OCI-LY1 (cell line): ENCODE measurements at regions not wholly inside any gene's neighbourhood (a gene's known extent, or its start where the extent isn't known, plus 50 kb on each side); places are given as distances from the start of the nearest gene placed in this dataset.

ENCODE experiments used
- H2AFZ ChIP-seq: fragments of 200-600 bp; sonication (generic), shearing (Covaris generic); 2 replicates; pipeline ENCODE4 v1.6.0; 2014; ENCODE audit warnings: antibody characterized with exemption, mild to moderate bottlenecking, low read length
- H3F3A ChIP-seq: fragments of 200-600 bp; sonication (generic), shearing (Covaris generic); 2 replicates; pipeline ENCODE4 v1.6.0; 2014; ENCODE audit warnings: mild to moderate bottlenecking, antibody characterized with exemption, low read length, moderate library complexity; ENCODE audit not compliant: insufficient read depth
- H3K27ac ChIP-seq: fragments of 200-600 bp; sonication (generic); 2 replicates; pipeline ENCODE4 v1.5.1; 2014; ENCODE audit warnings: low read length, mixed run types, mild to moderate bottlenecking, low read depth; ENCODE audit not compliant: poor library complexity, severe bottlenecking
- H3K27me3 ChIP-seq: fragments of 200-600 bp; sonication (generic); 2 replicates; pipeline ENCODE4 v1.6.0; 2014; ENCODE audit warnings: antibody characterized with exemption, mild to moderate bottlenecking, low read length, moderate library complexity; ENCODE audit not compliant: insufficient read depth
- H3K36me3 ChIP-seq: fragments of 200-600 bp; sonication (generic); 2 replicates; pipeline ENCODE4 v1.6.1; 2014; ENCODE audit warnings: mild to moderate bottlenecking, antibody characterized with exemption, low read length, moderate library complexity, mixed read lengths; ENCODE audit not compliant: insufficient read depth
- H3K4me1 ChIP-seq: fragments of 200-600 bp; sonication (generic); 2 replicates; pipeline ENCODE4 v1.5.1; 2014; ENCODE audit warnings: mild to moderate bottlenecking, low read length, moderate library complexity; ENCODE audit not compliant: insufficient read depth, severe bottlenecking
- H3K4me2 ChIP-seq: fragments of 200-600 bp; sonication (generic), shearing (Covaris generic); 2 replicates; pipeline ENCODE4 v1.6.1; 2014; ENCODE audit warnings: low read length
- H3K4me3 ChIP-seq: fragments of 200-600 bp; sonication (generic); 2 replicates; pipeline ENCODE4 v1.5.1; 2014; ENCODE audit warnings: low read length, low read depth, mild to moderate bottlenecking, mixed read lengths; ENCODE audit not compliant: poor library complexity, severe bottlenecking
- H3K79me2 ChIP-seq: fragments of 200-600 bp; shearing (Covaris generic); 2 replicates; pipeline ENCODE4 v1.6.1; 2016; ENCODE audit warnings: mixed run types, low read length, mixed read lengths; ENCODE audit not compliant: insufficient read depth
- H3K9ac ChIP-seq: fragments of 200-600 bp; sonication (generic), shearing (Covaris generic); 2 replicates; pipeline ENCODE4 v1.6.1; 2014; ENCODE audit warnings: mild to moderate bottlenecking, low read length, mixed read lengths
- H3K9me2 ChIP-seq: fragments of 200-600 bp; sonication (generic), shearing (Covaris generic); 2 replicates; pipeline ENCODE4 v1.6.1; 2014; ENCODE audit warnings: low read depth, mild to moderate bottlenecking, low read length, mixed read lengths
- H3K9me3 ChIP-seq: fragments of 200-600 bp; shearing (Covaris generic); 2 replicates; pipeline ENCODE4 v1.6.1; 2014; ENCODE audit warnings: low read length, mixed read lengths
- H4K20me1 ChIP-seq: fragments of 200-600 bp; sonication (generic), shearing (Covaris generic); 2 replicates; pipeline ENCODE4 v1.6.0; 2016; ENCODE audit warnings: mild to moderate bottlenecking, low read length; ENCODE audit not compliant: insufficient read depth
- CTCF ChIP-seq: fragments of 200-600 bp; sonication (generic), shearing (Covaris generic); IDR thresholded peaks from 2 replicates; pipeline ENCODE4 v1.5.1; 2017; ENCODE audit warnings: mild to moderate bottlenecking, antibody characterized with exemption, low read length, moderate library complexity, mixed read lengths
- EZH2 ChIP-seq: fragments of 200-600 bp; sonication (generic), shearing (Covaris generic); IDR thresholded peaks from 2 replicates; pipeline ENCODE4 v1.8.0; 2017; ENCODE audit warnings: borderline replicate concordance, mixed run types, mild to moderate bottlenecking, antibody characterized with exemption, low read length, moderate library complexity, mixed read lengths

GRCh38 chr6:14544666-14545065 lies 427.1 kb downstream of the CD83 start:
- H3K27me3 ChIP-seq: peaks cover 2% of the 10 kb centered on the region
- no peaks in the 10 kb centered on the region for H3K79me2 ChIP-seq
- no peaks in the 10 kb centered on the region for H3K4me1 ChIP-seq
- no peak overlapping the region for H3K4me2 ChIP-seq
- no peaks in the 10 kb centered on the region for H4K20me1 ChIP-seq
- no peaks in the 10 kb centered on the region for H3F3A ChIP-seq
- TF ChIP-seq EZH2 (no peak), CTCF (no peak)
- H3K4me3 ChIP-seq: no peak overlapping the region
- no peak overlapping the region for H3K27ac ChIP-seq
- H3K9me3 ChIP-seq: no peaks in the 10 kb centered on the region
- no peaks in the 10 kb centered on the region for H3K36me3 ChIP-seq
- no peak overlapping the region for H3K9ac ChIP-seq
- H3K9me2 ChIP-seq: no peaks in the 10 kb centered on the region
- H2AFZ ChIP-seq: no peak overlapping the region

GRCh38 chr6:14545496-14545895 lies 427.9 kb downstream of the CD83 start:
- no peaks in the 10 kb centered on the region for H4K20me1 ChIP-seq
- no peak for TF ChIP-seq EZH2
- TF ChIP-seq CTCF: no peak
- H3K27me3 ChIP-seq: no peaks in the 10 kb centered on the region; the same call in 1 of the 2 replicates
- no peak overlapping the region for H2AFZ ChIP-seq
- no peaks in the 10 kb centered on the region for H3K36me3 ChIP-seq
- H3K4me3 ChIP-seq: no peak overlapping the region
- no peaks in the 10 kb centered on the region for H3K79me2 ChIP-seq
- no peak overlapping the region for H3K4me2 ChIP-seq
- no peak overlapping the region for H3K9ac ChIP-seq
- no peaks in the 10 kb centered on the region for H3K9me3 ChIP-seq
- no peaks in the 10 kb centered on the region for H3K4me1 ChIP-seq
- no peak overlapping the region for H3K27ac ChIP-seq
- H3K9me2 ChIP-seq: no peaks in the 10 kb centered on the region
- H3F3A ChIP-seq: no peaks in the 10 kb centered on the region

- no peak overlapping the region for H2AFZ ChIP-seq
- H3K4me1 ChIP-seq: no peaks in the 10 kb centered on the region
Measured at GRCh38 chr6:14546036-14546435, 428.5 kb downstream of the CD83 start.

More at GRCh38 chr6:14546036-14546435, 428.5 kb downstream of the CD83 start:
- Histone ChIP-seq H3K27me3 (no peaks in the 10 kb centered on the region; the same call in 1 of the 2 replicates), H3K36me3 (no peaks in the 10 kb centered on the region), H3F3A (no peaks in the 10 kb centered on the region), H3K4me3 (no peak overlapping the region), H3K9ac (no peak overlapping the region), H3K79me2 (no peaks in the 10 kb centered on the region), H3K9me2 (no peaks in the 10 kb centered on the region), H4K20me1 (no peaks in the 10 kb centered on the region), H3K27ac (no peak overlapping the region), H3K4me2 (no peak overlapping the region), H3K9me3 (no peaks in the 10 kb centered on the region)
- TF ChIP-seq CTCF (no peak), EZH2 (no peak)
